B cell (primary cell): ENCODE measurements at regions not wholly inside any gene's neighbourhood (a gene's known extent, or its start where the extent isn't known, plus 50 kb on each side); places are given as distances from the start of the nearest gene placed in this dataset.

ENCODE experiments used
- ATAC-seq: fragments of 200-7000 bp; cut with Tn5 transposase; one replicate; pipeline ENCODE4 v1.10.0; 2021; ENCODE audit warnings: low read depth, mild to moderate bottlenecking, moderate number of reproducible peaks, moderate library complexity
- CTCF ChIA-PET: fragments of 350-600 bp; sonication (Branson Sonifier 250); formaldehyde crosslinking; loops from one replicate; lab custom pipeline; 2021; ENCODE audit warnings: antibody characterized with exemption, inconsistent platforms; lab: Charles Lee
- POLR2A ChIA-PET: fragments of 350-600 bp; sonication (Branson Sonifier 250); formaldehyde crosslinking; loops from one replicate; lab custom pipeline; 2021; ENCODE audit warnings: antibody characterized with exemption; lab: Charles Lee
- DNase-seq: peaks from one replicate; pipeline ENCODE4 v3.0.0; 2013
- H2AFZ ChIP-seq: 2 replicates; pipeline ENCODE4 v1.6.1; 2012; ENCODE audit warnings: mild to moderate bottlenecking, low read depth, low read length; ENCODE audit not compliant: insufficient read depth, poor library complexity, severe bottlenecking
- H3K27ac ChIP-seq, 2 donors: 1 replicate in 1 of 2; 2 replicates in 1 of 2; pipeline ENCODE4 v1.5.1; 2012 to 2013; ENCODE audit warnings: low read length in 2 of 2, mild to moderate bottlenecking in 2 of 2, moderate library complexity in 1 of 2
- H3K27me3 ChIP-seq, 4 experiments: fragments of 200-600 bp in 1 of 4; sonication (generic) in 1 of 4; replicated peaks in 1 of 4; 1 replicate in 2 of 4; 2 replicates in 2 of 4; pipeline versions ENCODE4 v1.6.1 to v1.7.0; 2013 to 2016; ENCODE audit warnings: low read length in 3 of 4, mild to moderate bottlenecking in 2 of 4, mixed read lengths in 1 of 4, moderate library complexity in 1 of 4; ENCODE audit not compliant: insufficient read depth in 4 of 4, control insufficient read depth in 3 of 4; ENCODE audit errors: control extremely low read depth in 1 of 4
- H3K36me3 ChIP-seq, 2 experiments: replicated peaks in 1 of 2; 1 replicate in 1 of 2; 2 replicates in 1 of 2; pipeline versions ENCODE4 v1.6.1 to v1.7.1; 2013; ENCODE audit warnings: low read length in 1 of 2; ENCODE audit not compliant: insufficient read depth in 2 of 2, control insufficient read depth in 1 of 2; ENCODE audit errors: control extremely low read depth in 1 of 2, extremely low read depth in 1 of 2
- H3K4me1 ChIP-seq, 2 donors: fragments of 200-600 bp in 1 of 2; sonication (generic) in 1 of 2; 1 replicate in 1 of 2; 2 replicates in 1 of 2; pipeline versions ENCODE4 v1.5.1 to v1.6.1; 2013 to 2017; ENCODE audit warnings: low read length in 2 of 2; ENCODE audit not compliant: control insufficient read depth in 2 of 2, insufficient read depth in 2 of 2
- H3K4me2 ChIP-seq: replicated peaks from 2 replicates; pipeline ENCODE3; 2012; ENCODE audit warnings: mild to moderate bottlenecking, low read depth, low read length; ENCODE audit not compliant: poor library complexity, severe bottlenecking
- H3K4me3 ChIP-seq, 5 experiments: fragments of 200-600 bp in 1 of 5; sonication (generic) in 1 of 5; 1 replicate in 3 of 5; 2 replicates in 2 of 5; pipeline versions ENCODE4 v1.5.1 to v1.7.0; 2011 to 2016; ENCODE audit warnings: low read length in 4 of 5, mild to moderate bottlenecking in 4 of 5, low read depth in 2 of 5, control low read depth in 1 of 5, moderate library complexity in 1 of 5; ENCODE audit not compliant: insufficient read depth in 1 of 5; ENCODE audit errors: control extremely low read depth in 1 of 5, extremely low read depth in 1 of 5
- H3K79me2 ChIP-seq: fragments of 200-600 bp; sonication (generic); one replicate; pipeline ENCODE4 v1.6.0; 2016; ENCODE audit warnings: low read length; ENCODE audit not compliant: control insufficient read depth, insufficient read depth
- H3K9ac ChIP-seq: fragments of 200-600 bp; sonication (generic); 2 replicates; pipeline ENCODE4 v1.6.1; 2017; ENCODE audit warnings: mild to moderate bottlenecking, low read length, moderate library complexity
- H3K9me3 ChIP-seq, 3 donors: one replicate each; pipeline versions ENCODE4 v1.6.1 to v1.7.1; 2013; ENCODE audit warnings: low read length in 2 of 3; ENCODE audit not compliant: control insufficient read depth in 2 of 3, insufficient read depth in 1 of 3; ENCODE audit errors: control extremely low read depth in 1 of 3
- H4K20me1 ChIP-seq: 2 replicates; pipeline ENCODE4 v1.6.0; 2012; ENCODE audit warnings: mild to moderate bottlenecking, low read length; ENCODE audit not compliant: insufficient read depth, control insufficient read depth, poor library complexity, severe bottlenecking
- H3K27ac Mint-ChIP-seq: one replicate; pipeline ENCODE4 v1.8.0; 2021; ENCODE audit warnings: mixed read lengths
- H3K27me3 Mint-ChIP-seq: one replicate; pipeline ENCODE4 v1.8.0; 2021; ENCODE audit warnings: mixed read lengths
- H3K4me1 Mint-ChIP-seq: one replicate; pipeline ENCODE4 v1.8.0; 2021; ENCODE audit warnings: mixed read lengths
- H3K4me3 Mint-ChIP-seq: one replicate; pipeline ENCODE4 v1.8.0; 2021; ENCODE audit warnings: mixed read lengths
- H3K9me3 Mint-ChIP-seq: one replicate; pipeline ENCODE4 v1.8.0; 2022; ENCODE audit warnings: mixed read lengths; ENCODE audit not compliant: insufficient read depth
- CTCF ChIP-seq: fragments of 200-600 bp; IDR thresholded peaks from one replicate; pipeline ENCODE4 v1.8.0; 2022; ENCODE audit warnings: antibody characterized with exemption, mild to moderate bottlenecking
- EZH2 ChIP-seq: IDR thresholded peaks from 2 replicates; pipeline ENCODE4 v1.6.1; 2012; ENCODE audit warnings: borderline replicate concordance, low read depth, mild to moderate bottlenecking, moderate library complexity, low read length; ENCODE audit not compliant: insufficient read depth, poor library complexity, severe bottlenecking
- WGBS: methylation state at CpG from one replicate; pipeline ENCODE4 v1.1.5; 2013; ENCODE audit warnings: missing lambda C conversion rate; ENCODE audit not compliant: insufficient coverage; 5-methylcytosine and 5-hydroxymethylcytosine counted together
- intact Hi-C: fragments of 100-400 bp; cut with micrococcal nuclease; formaldehyde crosslinking; loops from one replicate; pipeline ENCODE4 v1.10.0; 2022

- peak overlapping the region in 1 of 5 experiments; percentile 46 for H3K4me3 ChIP-seq
Measured at GRCh38 chr5:125005266-125005665, 258.8 kb upstream of the ZNF608 start.

More at GRCh38 chr5:125005266-125005665, 258.8 kb upstream of the ZNF608 start:
- Histone ChIP-seq H4K20me1 (no peaks in the 10 kb centered on the region), H3K9ac (peak overlapping the region; percentile 51), H3K27me3 (no peaks in the 10 kb centered on the region), H2AFZ (no peak overlapping the region), H3K36me3 (no peaks in the 10 kb centered on the region), H3K4me1 (peaks cover 37 to 44% of the 10 kb centered on the region in 2 donors), H3K4me2 (peak overlapping the region; percentile 74), H3K9me3 (no peaks in the 10 kb centered on the region), H3K79me2 (no peaks in the 10 kb centered on the region), H3K27ac (peak overlapping the region; percentile 86 to 88)
- Mint-ChIP-seq H3K27ac (peak overlapping the region; percentile 11), H3K27me3 (no peaks in the 10 kb centered on the region), H3K4me3 (peak overlapping the region; percentile 17), H3K9me3 (no peaks in the 10 kb centered on the region), H3K4me1 (peaks cover 54% of the 10 kb centered on the region)
- ChIA-PET CTCF (interaction anchor here (0.8 to 1.9 kb wide), 5 partner anchors 12 to 481 kb away, joined by 3 to 7 read pairs (median 3); no protein-coding TSS in a partner anchor), POLR2A (interaction anchor here (0.6 to 1.0 kb wide), 5 partner anchors 130 to 1192 kb away, joined by 3 to 17 read pairs (median 4); no protein-coding TSS in a partner anchor)
- ATAC-seq (peak; percentile 51), DNase-seq (peak; percentile 77)
- TF ChIP-seq EZH2, result no peak
- no peak for TF ChIP-seq CTCF
- intact Hi-C loops, result loop anchor here (1.0 to 10.0 kb wide), 8 partner anchors 24 to 948 kb away; no protein-coding TSS in a partner anchor
- no CpG with 5 or more reads among the region's 4 CpGs for WGBS
